PFSK-1 (cell line): ENCODE measurements at regions not wholly inside any gene's neighbourhood (a gene's known extent, or its start where the extent isn't known, plus 50 kb on each side); places are given as distances from the start of the nearest gene placed in this dataset.

Experiments used
- FOXP2 ChIP-seq: optimal IDR thresholded peaks from 2 replicates; pipeline ENCODE3; 2011; ENCODE audit warnings: borderline replicate concordance, control low read depth, inconsistent platforms; ENCODE audit not compliant: insufficient read depth; ENCODE audit errors: extremely low read length, extremely low read depth
- POLR2AphosphoS5 ChIP-seq: IDR thresholded peaks from 2 replicates; pipeline ENCODE4 v1.6.1; 2012; ENCODE audit warnings: low read depth, mild to moderate bottlenecking, control low read depth, low read length, moderate library complexity
- SIN3A ChIP-seq: IDR thresholded peaks from 2 replicates; pipeline ENCODE4 v1.6.1; 2012; ENCODE audit warnings: mild to moderate bottlenecking, low read length, moderate library complexity, borderline replicate concordance; ENCODE audit not compliant: insufficient read depth
- TAF1 ChIP-seq: IDR thresholded peaks from 2 replicates; pipeline ENCODE4 v1.6.1; 2012; ENCODE audit warnings: low read length, control low read depth, borderline replicate concordance; ENCODE audit not compliant: insufficient read depth
- TF ChIP-seq, protein P1 (sequence below), 2 experiments: IDR thresholded peaks; 2 replicates each; pipeline versions ENCODE4 v1.6.1 to v1.8.0; 2011 to 2012; ENCODE audit warnings: low read depth in 2 of 2, low read length in 2 of 2, control low read depth in 1 of 2, inconsistent platforms in 1 of 2, mild to moderate bottlenecking in 1 of 2, moderate library complexity in 1 of 2; ENCODE audit not compliant: insufficient read depth in 1 of 2

DNA sequence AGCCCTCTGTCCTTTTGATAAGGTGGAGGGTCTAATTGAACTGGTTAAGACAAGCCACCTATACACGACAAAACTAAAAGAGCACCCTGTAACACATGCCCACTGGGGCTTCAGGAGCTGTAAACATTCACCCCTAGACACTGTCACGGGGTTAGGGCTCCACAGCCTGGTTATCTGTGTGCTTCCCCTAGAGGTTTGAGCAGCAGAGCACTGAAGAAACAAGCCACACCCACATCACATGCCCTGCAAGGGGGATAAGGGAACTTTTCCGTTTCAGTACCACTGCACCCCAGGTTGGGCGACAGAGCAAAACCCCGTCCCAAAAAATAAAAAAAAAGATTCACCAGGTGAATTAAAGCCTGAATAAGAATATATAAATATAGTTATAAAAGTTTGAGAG, 913.7 kb upstream of the ACVR2A start:
- TF ChIP-seq SIN3A (no peak), FOXP2 (no peak), TAF1 (no peak), POLR2AphosphoS5 (no peak)
- TF ChIP-seq, protein P1, sequence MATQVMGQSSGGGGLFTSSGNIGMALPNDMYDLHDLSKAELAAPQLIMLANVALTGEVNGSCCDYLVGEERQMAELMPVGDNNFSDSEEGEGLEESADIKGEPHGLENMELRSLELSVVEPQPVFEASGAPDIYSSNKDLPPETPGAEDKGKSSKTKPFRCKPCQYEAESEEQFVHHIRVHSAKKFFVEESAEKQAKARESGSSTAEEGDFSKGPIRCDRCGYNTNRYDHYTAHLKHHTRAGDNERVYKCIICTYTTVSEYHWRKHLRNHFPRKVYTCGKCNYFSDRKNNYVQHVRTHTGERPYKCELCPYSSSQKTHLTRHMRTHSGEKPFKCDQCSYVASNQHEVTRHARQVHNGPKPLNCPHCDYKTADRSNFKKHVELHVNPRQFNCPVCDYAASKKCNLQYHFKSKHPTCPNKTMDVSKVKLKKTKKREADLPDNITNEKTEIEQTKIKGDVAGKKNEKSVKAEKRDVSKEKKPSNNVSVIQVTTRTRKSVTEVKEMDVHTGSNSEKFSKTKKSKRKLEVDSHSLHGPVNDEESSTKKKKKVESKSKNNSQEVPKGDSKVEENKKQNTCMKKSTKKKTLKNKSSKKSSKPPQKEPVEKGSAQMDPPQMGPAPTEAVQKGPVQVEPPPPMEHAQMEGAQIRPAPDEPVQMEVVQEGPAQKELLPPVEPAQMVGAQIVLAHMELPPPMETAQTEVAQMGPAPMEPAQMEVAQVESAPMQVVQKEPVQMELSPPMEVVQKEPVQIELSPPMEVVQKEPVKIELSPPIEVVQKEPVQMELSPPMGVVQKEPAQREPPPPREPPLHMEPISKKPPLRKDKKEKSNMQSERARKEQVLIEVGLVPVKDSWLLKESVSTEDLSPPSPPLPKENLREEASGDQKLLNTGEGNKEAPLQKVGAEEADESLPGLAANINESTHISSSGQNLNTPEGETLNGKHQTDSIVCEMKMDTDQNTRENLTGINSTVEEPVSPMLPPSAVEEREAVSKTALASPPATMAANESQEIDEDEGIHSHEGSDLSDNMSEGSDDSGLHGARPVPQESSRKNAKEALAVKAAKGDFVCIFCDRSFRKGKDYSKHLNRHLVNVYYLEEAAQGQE (IDR thresholded peaks at IDR 0.05; ENCODE audit: insufficient read depth in 1 of 2, low read depth in 2 of 2, low read length in 2 of 2): no peak

DNA sequence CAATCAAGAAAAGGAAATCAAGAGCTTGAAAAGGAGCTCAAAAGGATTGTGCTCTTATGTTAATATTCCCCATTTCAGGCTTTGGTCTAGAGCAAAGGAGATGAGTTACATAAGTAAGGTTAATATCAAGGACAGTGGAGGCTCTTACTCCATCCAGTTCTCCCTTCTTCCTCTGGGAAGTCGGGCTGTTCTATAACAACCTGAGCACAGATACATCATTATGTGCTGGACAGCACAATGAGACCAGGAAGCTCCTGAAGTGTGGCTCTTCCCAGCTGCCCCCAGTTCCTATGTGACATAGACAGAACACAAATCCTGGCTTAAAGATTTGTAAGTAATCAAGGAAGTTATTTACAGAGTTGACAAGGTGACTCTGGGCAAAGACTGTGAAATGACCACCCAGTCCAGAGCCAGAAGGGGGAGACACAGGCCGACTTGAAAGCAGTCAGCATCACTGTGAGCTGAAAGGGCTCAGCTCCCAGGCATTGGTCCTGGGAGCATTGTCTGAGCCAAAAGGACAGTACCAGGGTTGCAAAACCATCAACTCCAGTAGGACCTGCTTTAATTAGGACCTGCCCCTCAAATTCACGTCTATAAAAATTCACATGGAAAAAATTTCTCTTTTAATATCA, 917.6 kb upstream of the ACVR2A start:
- TF ChIP-seq SIN3A (no peak), FOXP2 (no peak), TAF1 (no peak), POLR2AphosphoS5 (no peak)
- TF ChIP-seq, protein P1 (IDR thresholded peaks at IDR 0.05; ENCODE audit: insufficient read depth in 1 of 2, low read depth in 2 of 2, low read length in 2 of 2): no peak

DNA sequence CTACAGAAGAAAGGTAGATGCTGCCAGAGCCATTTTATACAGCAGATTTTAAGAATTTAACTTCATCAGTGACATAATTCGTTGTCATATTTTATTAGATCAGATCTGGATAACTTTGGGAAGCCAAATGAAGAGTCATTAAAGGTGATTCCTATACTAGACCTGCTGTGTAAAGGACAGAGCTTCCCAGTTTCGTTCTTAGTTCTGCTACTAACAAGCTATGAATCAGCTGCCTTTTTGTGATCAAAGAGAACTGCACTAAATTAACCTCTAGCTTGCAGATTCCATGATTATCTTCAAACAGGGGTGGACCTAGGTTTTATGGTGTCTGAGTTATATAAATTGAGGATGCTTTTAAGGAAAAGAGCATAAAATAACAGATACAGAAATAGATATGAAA, 926.5 kb upstream of the ACVR2A start:
- TF ChIP-seq SIN3A (no peak), FOXP2 (no peak), POLR2AphosphoS5 (no peak), TAF1 (no peak)
- TF ChIP-seq, protein P1 (IDR thresholded peaks at IDR 0.05; ENCODE audit: insufficient read depth in 1 of 2, low read depth in 2 of 2, low read length in 2 of 2): no peak

DNA sequence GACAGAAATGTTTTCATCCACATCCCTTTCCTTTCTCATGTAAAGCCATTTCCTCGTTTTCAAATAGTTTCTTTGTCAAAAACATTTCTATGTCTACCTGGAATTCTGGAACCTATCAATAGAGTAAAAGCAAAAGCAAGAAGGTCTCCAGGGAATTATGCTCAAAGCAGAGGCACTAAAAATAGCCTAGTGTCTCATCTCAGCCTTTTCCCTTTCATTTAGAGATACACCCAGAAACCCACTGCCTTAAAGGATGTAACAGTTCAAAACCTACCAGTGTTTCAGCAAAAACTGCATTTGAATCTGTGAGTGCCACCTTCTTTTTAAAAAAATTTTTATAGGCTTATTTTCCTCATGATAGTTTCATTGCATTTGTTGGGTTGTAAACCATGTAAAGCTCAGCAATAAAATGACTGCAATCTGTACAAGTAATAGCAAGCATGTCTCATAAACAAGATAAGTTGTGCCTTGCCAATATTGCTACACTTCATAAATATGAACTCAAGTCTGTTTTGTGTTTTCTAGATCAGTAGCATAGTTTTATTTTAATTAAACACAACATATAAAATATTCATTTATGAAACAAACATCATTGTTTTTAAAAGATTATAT, 927.3 kb upstream of the ACVR2A start:
- TF ChIP-seq FOXP2: no peak

DNA sequence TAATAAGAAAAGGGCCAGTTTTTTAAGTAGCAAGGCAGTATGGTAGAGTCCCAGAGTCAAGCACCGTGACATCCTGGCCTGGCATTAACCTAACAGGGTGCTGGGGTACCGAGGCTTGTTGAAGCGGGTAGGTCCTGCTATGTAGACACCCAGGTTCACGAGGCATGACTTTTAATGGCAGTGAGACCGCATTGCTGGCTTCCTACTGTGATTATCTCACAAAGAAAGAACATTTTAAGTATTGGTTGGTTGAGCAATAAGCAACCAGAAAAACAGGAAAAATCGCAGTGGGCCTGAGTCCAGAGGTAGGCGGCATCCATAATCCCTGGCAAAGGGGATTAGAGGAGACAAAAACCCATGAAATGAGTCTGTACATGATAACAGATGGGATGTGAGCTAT, 927.9 kb upstream of the ACVR2A start:
- TF ChIP-seq POLR2AphosphoS5 (no peak), FOXP2 (no peak), SIN3A (no peak), TAF1 (no peak)
- TF ChIP-seq, protein P1 (IDR thresholded peaks at IDR 0.05; ENCODE audit: insufficient read depth in 1 of 2, low read depth in 2 of 2, low read length in 2 of 2): no peak
